NB4 (cell line): ENCODE measurements at regions not wholly inside any gene's neighbourhood (a gene's known extent, or its start where the extent isn't known, plus 50 kb on each side); places are given as distances from the start of the nearest gene placed in this dataset.

ENCODE experiments used
- DNase-seq: peaks from one replicate; pipeline ENCODE4 v3.0.0; 2010; ENCODE audit warnings: low read depth
- H3K4me3 ChIP-seq: one replicate; pipeline ENCODE4 v1.5.1; 2011; ENCODE audit warnings: mild to moderate bottlenecking, low read depth, low read length, moderate library complexity
- MYC ChIP-seq: IDR thresholded peaks from 2 replicates; pipeline ENCODE4 v1.6.1; 2011; ENCODE audit warnings: low read depth, low read length
- POLR2A ChIP-seq: IDR thresholded peaks from 2 replicates; pipeline ENCODE4 v1.6.1; 2011; ENCODE audit warnings: mild to moderate bottlenecking; ENCODE audit not compliant: insufficient read length; ENCODE audit errors: extremely low read depth
- TF ChIP-seq, protein P1 (sequence below): IDR thresholded peaks from 2 replicates; pipeline ENCODE4 v1.6.1; 2011; ENCODE audit warnings: low read depth, low read length
- TF ChIP-seq, protein P2 (sequence below): IDR thresholded peaks from one replicate; pipeline ENCODE4 v1.5.1; 2012; ENCODE audit warnings: low read depth, low read length

DNA sequence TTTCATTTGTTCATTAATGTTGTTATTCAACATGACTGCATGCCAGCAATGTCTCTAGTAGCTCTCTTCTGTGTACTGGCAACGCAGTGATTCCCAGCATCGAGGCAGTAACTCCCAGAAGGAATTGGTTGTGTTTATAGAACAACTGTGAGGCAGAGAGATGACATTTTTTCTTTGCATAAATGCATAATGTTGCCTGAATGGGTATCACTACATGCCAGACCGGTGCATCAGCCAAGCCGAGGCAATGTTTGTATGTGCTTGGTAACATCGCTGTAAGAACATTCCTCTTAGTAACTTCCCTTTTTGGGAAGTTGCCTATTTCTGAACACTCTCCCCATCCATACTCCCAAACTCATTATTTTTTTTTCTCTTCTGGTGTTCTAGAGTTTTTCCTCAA is 182.9 kb downstream of the HTR7 start:
- DNase-seq, result no peak
- no peak overlapping the region for H3K4me3 ChIP-seq
- TF ChIP-seq, protein P1, sequence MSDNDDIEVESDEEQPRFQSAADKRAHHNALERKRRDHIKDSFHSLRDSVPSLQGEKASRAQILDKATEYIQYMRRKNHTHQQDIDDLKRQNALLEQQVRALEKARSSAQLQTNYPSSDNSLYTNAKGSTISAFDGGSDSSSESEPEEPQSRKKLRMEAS, result no peak
- TF ChIP-seq POLR2A (no peak), MYC (no peak)
- TF ChIP-seq, protein P2, sequence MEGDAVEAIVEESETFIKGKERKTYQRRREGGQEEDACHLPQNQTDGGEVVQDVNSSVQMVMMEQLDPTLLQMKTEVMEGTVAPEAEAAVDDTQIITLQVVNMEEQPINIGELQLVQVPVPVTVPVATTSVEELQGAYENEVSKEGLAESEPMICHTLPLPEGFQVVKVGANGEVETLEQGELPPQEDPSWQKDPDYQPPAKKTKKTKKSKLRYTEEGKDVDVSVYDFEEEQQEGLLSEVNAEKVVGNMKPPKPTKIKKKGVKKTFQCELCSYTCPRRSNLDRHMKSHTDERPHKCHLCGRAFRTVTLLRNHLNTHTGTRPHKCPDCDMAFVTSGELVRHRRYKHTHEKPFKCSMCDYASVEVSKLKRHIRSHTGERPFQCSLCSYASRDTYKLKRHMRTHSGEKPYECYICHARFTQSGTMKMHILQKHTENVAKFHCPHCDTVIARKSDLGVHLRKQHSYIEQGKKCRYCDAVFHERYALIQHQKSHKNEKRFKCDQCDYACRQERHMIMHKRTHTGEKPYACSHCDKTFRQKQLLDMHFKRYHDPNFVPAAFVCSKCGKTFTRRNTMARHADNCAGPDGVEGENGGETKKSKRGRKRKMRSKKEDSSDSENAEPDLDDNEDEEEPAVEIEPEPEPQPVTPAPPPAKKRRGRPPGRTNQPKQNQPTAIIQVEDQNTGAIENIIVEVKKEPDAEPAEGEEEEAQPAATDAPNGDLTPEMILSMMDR, result no peak

DNA sequence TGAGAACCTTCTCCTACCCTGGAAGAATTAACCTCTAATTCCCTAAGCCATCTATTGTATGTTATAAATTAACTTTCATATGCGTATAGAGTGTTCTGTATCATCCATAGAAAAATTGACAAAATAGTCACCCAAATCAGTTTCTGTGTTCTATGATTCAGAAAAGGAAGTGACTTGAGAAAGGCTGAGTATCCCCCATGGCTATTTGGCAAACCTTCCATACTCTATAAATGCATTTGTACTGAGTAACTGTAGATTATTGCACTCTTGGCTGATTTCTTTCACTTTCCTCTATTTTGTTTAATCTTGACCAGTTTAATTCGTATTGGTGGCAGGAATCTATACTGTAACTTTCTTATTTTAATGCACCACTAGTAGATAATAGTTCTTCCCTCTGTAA is 182.2 kb downstream of the HTR7 start:
- no peak overlapping the region for H3K4me3 ChIP-seq
- TF ChIP-seq POLR2A (no peak), MYC (no peak)
- TF ChIP-seq, protein P2, result no peak
- TF ChIP-seq, protein P1, result no peak
- no peak for DNase-seq
